CD14-positive monocyte (primary cell): ENCODE measurements at regions not wholly inside any gene's neighbourhood (a gene's known extent, or its start where the extent isn't known, plus 50 kb on each side); places are given as distances from the start of the nearest gene placed in this dataset.

Experiments used
- DNase-seq, 3 donors: peaks; one replicate each; pipeline ENCODE4 v3.0.0-alpha.2; 2011 to 2022
- H2AFZ ChIP-seq: 2 replicates; pipeline ENCODE4 v1.6.0; 2012; ENCODE audit warnings: mild to moderate bottlenecking, low read depth, low read length, inconsistent platforms; ENCODE audit not compliant: insufficient read depth, poor library complexity, severe bottlenecking
- H3K27ac ChIP-seq, 2 donors: 1 replicate in 1 of 2; 2 replicates in 1 of 2; pipeline ENCODE4 v1.5.1; 2012 to 2013; ENCODE audit warnings: low read length in 2 of 2, control low read depth in 1 of 2, inconsistent platforms in 1 of 2, low read depth in 1 of 2, mild to moderate bottlenecking in 1 of 2
- H3K27me3 ChIP-seq, 2 donors: one replicate each; pipeline versions ENCODE4 v1.6.0 to v1.6.1; 2011 to 2013; ENCODE audit warnings: low read length in 2 of 2; ENCODE audit not compliant: control insufficient read depth in 2 of 2, insufficient read depth in 2 of 2
- H3K36me3 ChIP-seq, 2 donors: replicated peaks in 1 of 2; 1 replicate in 1 of 2; 2 replicates in 1 of 2; pipeline versions ENCODE4 v1.5.1 to v1.6.1; 2012 to 2013; ENCODE audit warnings: low read length in 2 of 2, control low read depth in 1 of 2, inconsistent platforms in 1 of 2, mild to moderate bottlenecking in 1 of 2; ENCODE audit not compliant: insufficient read depth in 2 of 2, control insufficient read depth in 1 of 2
- H3K4me1 ChIP-seq, 2 donors: 1 replicate in 1 of 2; 2 replicates in 1 of 2; pipeline versions ENCODE4 v1.5.1 to v1.6.1; 2012 to 2013; ENCODE audit warnings: low read length in 2 of 2, control low read depth in 1 of 2, inconsistent platforms in 1 of 2, mild to moderate bottlenecking in 1 of 2, moderate library complexity in 1 of 2; ENCODE audit not compliant: insufficient read depth in 2 of 2, control insufficient read depth in 1 of 2
- H3K4me2 ChIP-seq: replicated peaks from 2 replicates; pipeline ENCODE3; 2012; ENCODE audit warnings: low read length, moderate library complexity, mild to moderate bottlenecking; ENCODE audit not compliant: poor library complexity, severe bottlenecking; ENCODE audit errors: extremely low read depth
- H3K4me3 ChIP-seq, 3 experiments: fragments of 200-600 bp in 1 of 3; sonication (generic) in 1 of 3; replicated peaks in 1 of 3; 1 replicate in 2 of 3; 2 replicates in 1 of 3; pipeline ENCODE4 v1.5.1; 2011 to 2013; ENCODE audit warnings: low read length in 3 of 3, mild to moderate bottlenecking in 3 of 3, control low read depth in 2 of 3, low read depth in 2 of 3, inconsistent platforms in 1 of 3, moderate library complexity in 1 of 3
- H3K79me2 ChIP-seq: 2 replicates; pipeline ENCODE4 v1.6.0; 2012; ENCODE audit warnings: mild to moderate bottlenecking, control low read depth, inconsistent platforms, low read length, moderate library complexity; ENCODE audit not compliant: insufficient read depth
- H3K9ac ChIP-seq: 2 replicates; pipeline ENCODE4 v1.6.0; 2017; ENCODE audit warnings: low read length, mild to moderate bottlenecking; ENCODE audit not compliant: insufficient read depth, poor library complexity, severe bottlenecking
- H3K9me3 ChIP-seq, 2 donors: replicated peaks in 1 of 2; 1 replicate in 1 of 2; 2 replicates in 1 of 2; pipeline versions ENCODE4 v1.5.1 to v1.6.1; 2012 to 2013; ENCODE audit warnings: low read length in 2 of 2, control low read depth in 1 of 2; ENCODE audit not compliant: control insufficient read depth in 1 of 2, insufficient read depth in 1 of 2
- H4K20me1 ChIP-seq: 2 replicates; pipeline ENCODE4 v1.6.0; 2012; ENCODE audit warnings: mild to moderate bottlenecking, low read length, control low read depth, moderate library complexity; ENCODE audit not compliant: insufficient read depth
- H3K27ac Mint-ChIP-seq, 7 donors: one replicate each; pipeline ENCODE4 v1.8.0; 2020; ENCODE audit warnings: mild to moderate bottlenecking in 7 of 7, mixed read lengths in 7 of 7, moderate library complexity in 6 of 7, inconsistent platforms in 2 of 7
- H3K27me3 Mint-ChIP-seq, 3 donors: one replicate each; pipeline ENCODE4 v1.8.0; 2021 to 2022; ENCODE audit warnings: low read depth in 3 of 3, mild to moderate bottlenecking in 3 of 3, mixed read lengths in 3 of 3, moderate library complexity in 3 of 3, inconsistent platforms in 1 of 3
- H3K36me3 Mint-ChIP-seq, 2 donors: one replicate each; pipeline ENCODE4 v1.8.0; 2020; ENCODE audit warnings: mixed read lengths in 2 of 2, inconsistent platforms in 1 of 2, mild to moderate bottlenecking in 1 of 2
- H3K4me1 Mint-ChIP-seq: one replicate; pipeline ENCODE4 v1.8.0; 2020; ENCODE audit warnings: mild to moderate bottlenecking, mixed read lengths
- H3K4me3 Mint-ChIP-seq, 2 donors: one replicate each; pipeline ENCODE4 v1.8.0; 2020; ENCODE audit warnings: mild to moderate bottlenecking in 2 of 2, mixed read lengths in 2 of 2, moderate library complexity in 1 of 2
- H3K9me3 Mint-ChIP-seq, 7 donors: one replicate each; pipeline ENCODE4 v1.8.0; 2020 to 2022; ENCODE audit warnings: mixed read lengths in 7 of 7, mild to moderate bottlenecking in 6 of 7, moderate library complexity in 6 of 7, inconsistent platforms in 2 of 7
- WGBS: methylation state at CpG from one replicate; pipeline ENCODE4 v1.1.5; 2013; ENCODE audit warnings: missing lambda C conversion rate; ENCODE audit not compliant: insufficient coverage; 5-methylcytosine and 5-hydroxymethylcytosine counted together
- intact Hi-C, 2 donors: fragments of 100-400 bp; cut with micrococcal nuclease; formaldehyde crosslinking; loops; one replicate each; pipeline versions ENCODE4 v1.15.0 to v1.15.1; 2023
- TF ChIP-seq, protein P1 (sequence below): fragments of 200-600 bp; IDR thresholded peaks from one replicate; pipeline ENCODE4 v1.8.0; 2022; ENCODE audit warnings: antibody characterized with exemption, mild to moderate bottlenecking

DNA sequence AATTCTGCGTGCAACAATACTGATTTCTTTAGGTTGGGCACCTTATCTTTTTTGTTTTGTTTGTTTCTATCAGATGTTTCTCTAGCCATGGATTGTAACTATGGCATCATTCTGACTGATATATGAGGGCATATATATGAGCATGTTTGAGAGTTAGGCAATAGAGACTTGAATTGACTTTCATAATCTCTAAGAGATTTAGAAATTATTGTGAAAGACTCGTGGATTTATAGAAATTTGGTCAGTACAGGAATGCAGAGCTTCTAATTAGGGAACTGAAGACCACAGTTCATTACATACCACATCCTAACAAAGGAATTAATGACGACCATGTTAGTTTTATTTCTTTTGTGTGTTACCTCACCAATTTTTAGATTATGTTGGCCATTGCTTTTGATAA is 546.0 kb upstream of the GRAMD2B start:
- intact Hi-C loops = no loop called here
- Histone ChIP-seq H4K20me1 (no peaks in the 10 kb centered on the region), H3K9ac (no peak overlapping the region), H2AFZ (no peak overlapping the region), H3K79me2 (no peaks in the 10 kb centered on the region), H3K27me3 (no peaks in the 10 kb centered on the region), H3K27ac (no peak overlapping the region), H3K4me3 (no peak overlapping the region), H3K36me3 (no peaks in the 10 kb centered on the region), H3K9me3 (peaks cover 12% of the 10 kb centered on the region in 2 donors), H3K4me1 (no peaks in the 10 kb centered on the region), H3K4me2 (no peak overlapping the region)
- Mint-ChIP-seq H3K36me3 (no peaks in the 10 kb centered on the region), H3K27me3 (peaks cover 0 to 2% (median 0%) of the 10 kb centered on the region in 3 donors), H3K4me1 (no peaks in the 10 kb centered on the region), H3K9me3 (peaks cover 5 to 15% (median 10%) of the 10 kb centered on the region in 7 donors), H3K4me3 (no peak overlapping the region), H3K27ac (no peak overlapping the region)
- DNase-seq = no peak
- TF ChIP-seq, protein P1, sequence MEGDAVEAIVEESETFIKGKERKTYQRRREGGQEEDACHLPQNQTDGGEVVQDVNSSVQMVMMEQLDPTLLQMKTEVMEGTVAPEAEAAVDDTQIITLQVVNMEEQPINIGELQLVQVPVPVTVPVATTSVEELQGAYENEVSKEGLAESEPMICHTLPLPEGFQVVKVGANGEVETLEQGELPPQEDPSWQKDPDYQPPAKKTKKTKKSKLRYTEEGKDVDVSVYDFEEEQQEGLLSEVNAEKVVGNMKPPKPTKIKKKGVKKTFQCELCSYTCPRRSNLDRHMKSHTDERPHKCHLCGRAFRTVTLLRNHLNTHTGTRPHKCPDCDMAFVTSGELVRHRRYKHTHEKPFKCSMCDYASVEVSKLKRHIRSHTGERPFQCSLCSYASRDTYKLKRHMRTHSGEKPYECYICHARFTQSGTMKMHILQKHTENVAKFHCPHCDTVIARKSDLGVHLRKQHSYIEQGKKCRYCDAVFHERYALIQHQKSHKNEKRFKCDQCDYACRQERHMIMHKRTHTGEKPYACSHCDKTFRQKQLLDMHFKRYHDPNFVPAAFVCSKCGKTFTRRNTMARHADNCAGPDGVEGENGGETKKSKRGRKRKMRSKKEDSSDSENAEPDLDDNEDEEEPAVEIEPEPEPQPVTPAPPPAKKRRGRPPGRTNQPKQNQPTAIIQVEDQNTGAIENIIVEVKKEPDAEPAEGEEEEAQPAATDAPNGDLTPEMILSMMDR = no peak
- WGBS = no CpG with 5 or more reads among the region's 3 CpGs

DNA sequence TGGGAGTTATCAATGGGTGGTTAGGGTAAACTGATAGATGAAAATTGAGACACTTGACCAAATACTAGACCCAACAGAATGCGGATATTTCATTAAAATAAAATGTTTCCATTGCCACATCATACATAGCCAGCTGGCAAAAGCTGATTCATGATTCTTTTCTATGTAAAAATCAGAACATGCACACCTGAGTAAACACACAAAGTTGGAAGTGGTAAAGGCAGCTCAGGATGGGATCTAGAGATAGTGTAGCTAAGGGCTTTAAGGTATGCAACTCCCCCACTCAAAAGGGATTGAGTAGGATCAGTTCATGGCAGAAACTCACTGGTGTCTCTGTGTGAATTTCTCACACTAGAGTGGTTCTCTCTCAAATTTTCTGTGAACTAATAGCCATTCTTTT is 541.1 kb upstream of the GRAMD2B start:
- H3K27me3 ChIP-seq = no peaks in the 10 kb centered on the region
- intact Hi-C loops = no loop called here
- H3K36me3 Mint-ChIP-seq = no peaks in the 10 kb centered on the region
- no peak overlapping the region for H3K4me2 ChIP-seq
- H4K20me1 ChIP-seq = no peaks in the 10 kb centered on the region
- peaks cover 0 to 5% of the 10 kb centered on the region in 2 donors for H3K9me3 ChIP-seq
- TF ChIP-seq, protein P1 = no peak
- H3K4me1 ChIP-seq = no peaks in the 10 kb centered on the region
- H3K4me3 Mint-ChIP-seq = no peak overlapping the region
- DNase-seq = no peak
- no peak overlapping the region for H3K27ac Mint-ChIP-seq
- no peaks in the 10 kb centered on the region for H3K27me3 Mint-ChIP-seq
- H2AFZ ChIP-seq = no peak overlapping the region
- no peaks in the 10 kb centered on the region for H3K36me3 ChIP-seq
- no CpG with 5 or more reads among the region's 1 CpG for WGBS
- peaks cover 0 to 5% (median 5%) of the 10 kb centered on the region in 7 donors for H3K9me3 Mint-ChIP-seq
- H3K4me1 Mint-ChIP-seq = no peaks in the 10 kb centered on the region
- no peak overlapping the region for H3K27ac ChIP-seq
- no peak overlapping the region for H3K4me3 ChIP-seq
- H3K9ac ChIP-seq = no peak overlapping the region
- no peaks in the 10 kb centered on the region for H3K79me2 ChIP-seq
